Esophagus muscularis mucosa (tissue), 2 donors: ENCODE measurements at regions not wholly inside any gene's neighbourhood (a gene's known extent, or its start where the extent isn't known, plus 50 kb on each side); places are given as distances from the start of the nearest gene placed in this dataset.

ENCODE experiments used
- POLR2A ChIP-seq: fragments of 450-650 bp; IDR thresholded peaks from one replicate; pipeline ENCODE4 v1.6.1; 2017; ENCODE audit warnings: antibody characterized with exemption, moderate library complexity, mild to moderate bottlenecking, low read depth
- POLR2AphosphoS5 ChIP-seq, 2 donors: sonication (generic); formaldehyde crosslinking; IDR thresholded peaks; one replicate each; pipeline ENCODE4 v1.6.1; 2017; ENCODE audit warnings: antibody characterized with exemption in 2 of 2

DNA sequence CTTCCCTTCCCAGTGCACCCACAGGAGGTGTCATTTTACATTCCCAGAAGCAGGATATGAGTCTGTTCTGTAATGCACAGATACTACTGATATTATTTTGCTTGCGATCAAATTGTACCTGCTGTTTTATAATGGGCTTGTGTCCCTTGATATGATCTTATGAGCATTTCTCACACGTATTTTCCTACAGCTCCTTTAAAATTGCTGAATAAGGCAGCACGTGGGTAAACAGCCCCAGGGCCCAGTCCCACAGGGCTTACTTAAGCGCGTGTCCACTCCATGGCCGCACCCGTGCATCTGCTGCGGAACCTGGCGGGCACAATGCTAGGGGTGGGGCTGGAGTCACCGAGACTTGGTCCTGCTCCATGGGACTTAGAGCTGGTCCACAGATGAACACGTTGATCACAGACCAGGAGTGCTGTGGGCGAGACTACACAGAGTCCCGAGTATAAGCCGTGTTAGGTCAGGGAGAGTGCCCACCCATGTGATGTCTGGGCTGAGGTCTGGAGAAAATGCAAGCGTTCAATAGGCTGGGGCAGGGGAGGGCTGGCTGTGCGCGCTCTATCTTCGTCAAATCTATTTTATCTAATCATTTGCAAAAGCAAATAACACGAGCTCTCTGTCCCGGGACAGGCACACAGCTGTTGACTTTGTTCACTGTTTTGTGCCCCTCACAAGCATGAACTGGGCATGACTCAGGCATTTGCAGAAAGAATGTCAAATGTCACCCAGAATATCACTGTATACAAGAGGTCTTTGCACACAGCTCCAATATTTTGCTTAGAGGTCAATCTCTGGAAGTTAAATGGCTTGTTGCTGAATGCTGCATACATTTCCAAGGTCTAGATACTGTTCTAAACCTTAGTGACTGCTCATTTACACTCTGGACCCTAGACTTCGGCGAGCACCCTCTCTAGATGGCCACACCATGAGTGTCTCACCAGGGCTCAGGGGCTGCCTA, 119.3 kb downstream of the CRYAA start:
- TF ChIP-seq POLR2A (no peak), POLR2AphosphoS5 (IDR thresholded peaks at IDR 0.05) (no peak)
